Hematopoietic multipotent progenitor cell treated with erythropoietin and hydrocortisone succinate and interleukin-3 and kit ligand, for 8 days (in vitro differentiated cells): ENCODE measurements at regions not wholly inside any gene's neighbourhood (a gene's known extent, or its start where the extent isn't known, plus 50 kb on each side); places are given as distances from the start of the nearest gene placed in this dataset.
"Not testable (repeated sequence)": the region's sequence is repeated elsewhere in the genome, so short reads cannot be mapped to it uniquely, and the experiment has no call there.

Experiments
- DNase-seq: peaks from one replicate; pipeline ENCODE4 v3.0.0-alpha.2; 2015

DNA sequence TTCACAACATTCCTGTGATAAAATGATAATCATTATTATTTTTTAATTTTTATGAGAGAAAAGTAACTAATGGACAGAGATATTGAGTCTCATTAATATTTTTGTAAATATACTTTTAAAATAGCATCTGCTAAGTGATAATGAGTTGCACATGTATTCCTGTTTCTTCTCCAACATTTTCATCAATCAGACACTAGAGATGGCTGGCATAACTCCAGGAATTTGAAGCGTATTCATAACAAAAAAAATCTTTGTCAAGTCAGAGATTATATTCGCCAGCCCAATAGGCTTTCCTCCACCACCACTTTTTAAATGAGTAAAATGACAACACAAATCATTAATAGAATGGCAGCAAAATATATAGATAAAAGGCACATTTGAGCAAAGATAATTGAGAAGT is 524.0 kb upstream of the KCND2 start:
- DNase-seq, result no peak

DNA sequence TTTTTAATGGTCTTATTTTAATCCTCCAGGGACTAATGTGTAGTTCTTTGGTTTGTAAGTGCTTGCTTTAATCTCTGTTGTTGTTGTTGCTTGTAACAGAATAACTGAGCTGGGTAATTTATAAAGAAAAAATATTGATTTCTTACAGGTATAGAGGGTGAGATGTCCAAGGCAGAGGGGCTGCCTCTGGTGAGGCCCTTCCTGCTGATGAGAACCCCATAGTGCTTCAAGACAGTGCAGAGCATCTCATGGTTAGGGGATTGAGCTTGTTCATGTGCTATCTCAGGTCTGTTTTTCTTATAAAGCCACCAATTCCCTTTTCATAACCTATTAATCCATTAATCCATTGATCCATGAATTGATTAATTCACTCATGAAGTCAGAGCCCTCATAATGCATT is 516.3 kb upstream of the KCND2 start:
- no peak for DNase-seq

DNA sequence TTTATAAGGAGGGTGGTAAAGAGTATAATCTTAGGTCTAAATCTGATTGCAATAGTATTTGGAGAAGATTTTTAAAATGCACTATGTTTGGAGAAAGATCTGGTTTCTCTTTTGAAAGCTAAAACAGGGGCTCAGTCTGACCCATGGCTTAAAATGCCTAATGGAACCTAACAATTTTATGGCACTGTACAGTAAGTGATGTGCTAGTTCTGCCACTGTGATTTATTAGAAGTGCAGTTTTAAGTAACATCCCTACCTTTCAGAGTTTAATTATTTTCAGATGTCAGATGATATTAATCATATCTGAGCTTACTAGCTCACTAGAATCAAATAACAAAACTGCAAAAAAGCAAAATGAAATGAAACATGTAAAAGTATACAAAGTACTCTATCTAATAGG is 514.7 kb upstream of the KCND2 start:
- no peak for DNase-seq

DNA sequence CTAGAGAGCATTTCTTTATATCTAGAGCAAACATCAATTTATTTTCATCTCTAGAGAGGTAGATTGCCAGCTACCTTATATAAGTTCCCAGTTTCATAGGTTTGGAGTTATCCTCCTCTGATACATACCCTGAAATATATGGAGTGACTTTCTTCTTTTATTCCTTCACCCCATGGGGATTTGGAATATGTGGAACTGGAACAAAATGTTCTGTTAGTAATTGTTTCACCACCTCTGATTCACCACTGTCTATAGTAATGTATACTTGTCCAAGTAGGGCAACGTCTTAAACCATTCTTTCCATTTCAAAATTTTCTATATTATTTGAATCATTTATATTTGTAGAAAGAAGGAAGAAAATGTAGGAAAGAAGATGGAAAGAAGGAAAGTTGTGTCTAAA is 511.2 kb upstream of the KCND2 start:
- DNase-seq, result no peak

DNA sequence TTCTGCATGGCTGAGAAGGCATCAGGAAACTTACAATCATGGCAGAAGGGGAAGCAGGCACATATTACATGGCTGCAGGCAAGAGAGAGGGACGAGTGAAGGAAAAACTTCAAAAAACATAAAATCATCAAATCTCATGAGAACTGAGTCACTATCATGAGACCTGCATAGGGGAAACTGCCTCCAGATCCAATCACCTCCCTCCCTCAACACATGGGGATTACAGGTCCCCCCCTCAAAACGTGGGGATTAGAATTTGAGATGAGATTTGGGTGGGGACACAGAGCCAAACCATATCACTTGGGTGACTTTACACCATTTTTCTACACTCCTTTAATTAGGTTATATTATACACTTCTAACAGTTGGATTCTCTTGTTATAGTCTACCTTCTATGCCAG is 490.7 kb upstream of the KCND2 start:
- DNase-seq, result no peak

DNA sequence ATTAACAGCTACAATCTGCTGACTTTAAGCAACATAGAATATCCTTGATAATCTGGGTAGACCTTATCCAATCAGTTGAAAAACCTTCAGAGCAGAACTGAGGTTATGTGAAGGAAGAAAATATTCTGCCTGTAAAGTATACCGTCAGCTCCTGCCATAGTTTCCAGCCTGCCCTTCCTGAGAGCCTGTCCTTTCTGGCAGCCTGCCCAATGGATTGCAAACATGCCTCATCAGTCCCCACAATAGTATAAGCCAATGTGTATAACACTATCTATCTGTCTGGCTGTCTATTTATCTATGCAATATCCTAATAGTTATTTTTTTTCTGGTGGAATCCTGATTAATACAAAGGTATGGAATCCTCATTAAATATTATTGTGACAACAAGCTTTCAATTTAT is 489.2 kb upstream of the KCND2 start:
- DNase-seq, result no peak

DNA sequence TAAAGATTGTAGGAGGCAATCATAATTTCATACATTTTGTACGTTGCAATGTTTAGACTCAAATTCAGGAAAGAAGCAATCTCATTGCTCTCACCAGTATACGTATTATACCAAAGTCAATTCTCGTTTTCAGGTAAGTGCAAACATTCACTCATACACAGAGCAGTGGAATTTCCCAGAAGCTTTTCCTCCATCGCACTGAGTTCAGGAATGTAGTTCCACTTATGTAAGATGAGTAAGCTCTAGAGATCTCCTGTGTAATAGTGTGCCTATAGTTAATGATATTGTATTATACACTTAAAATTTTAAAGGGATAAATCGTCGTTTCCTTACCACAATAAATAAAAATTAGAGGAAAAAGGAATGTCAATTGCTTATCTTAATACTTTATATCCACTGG is 470.8 kb upstream of the KCND2 start:
- no peak for DNase-seq

DNA sequence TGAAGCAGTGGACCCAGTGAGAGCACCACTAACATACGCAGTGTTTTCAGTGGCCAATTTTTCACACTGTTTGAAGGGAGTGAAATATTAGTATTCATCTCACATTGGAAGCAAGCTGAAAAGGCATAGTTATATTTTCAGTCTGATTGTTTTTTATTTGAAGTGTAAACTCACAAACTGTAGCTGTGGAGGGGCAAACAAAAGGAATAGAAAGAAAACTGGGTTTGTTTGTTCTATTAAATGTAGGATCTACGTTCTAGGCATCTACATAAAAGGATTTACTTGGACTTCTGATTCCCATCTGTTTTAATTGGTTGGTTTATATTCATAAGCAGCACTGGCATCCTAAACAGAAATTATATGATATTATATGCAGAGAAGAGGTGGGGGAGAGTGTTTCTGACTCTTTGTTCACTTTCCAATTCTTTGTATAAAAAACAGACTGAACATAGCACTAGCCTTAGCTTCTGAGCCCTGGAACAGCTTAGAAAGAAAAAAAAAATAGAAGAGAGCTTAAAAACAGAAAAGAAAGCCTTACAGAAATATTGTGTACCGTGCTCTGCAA is 447.8 kb upstream of the KCND2 start:
- DNase-seq, result no peak

DNA sequence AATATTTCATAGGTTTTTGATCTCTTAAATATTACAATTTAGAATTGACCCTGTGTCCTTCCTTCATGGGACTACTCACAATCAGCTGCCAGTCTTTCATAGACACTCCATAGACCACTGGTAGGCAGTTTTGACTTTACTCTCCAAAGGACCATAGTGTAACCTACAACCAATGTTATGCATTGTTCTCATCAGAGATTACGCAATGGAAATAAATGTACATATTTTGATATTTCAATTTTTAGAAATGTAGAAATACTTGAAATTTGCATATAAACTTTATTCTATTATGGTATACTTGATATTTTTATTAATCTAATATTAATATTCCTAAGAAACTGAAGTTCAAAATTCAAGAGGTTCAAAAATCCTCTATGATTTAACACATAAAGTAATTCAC is 446.4 kb upstream of the KCND2 start:
- DNase-seq, result no peak

DNA sequence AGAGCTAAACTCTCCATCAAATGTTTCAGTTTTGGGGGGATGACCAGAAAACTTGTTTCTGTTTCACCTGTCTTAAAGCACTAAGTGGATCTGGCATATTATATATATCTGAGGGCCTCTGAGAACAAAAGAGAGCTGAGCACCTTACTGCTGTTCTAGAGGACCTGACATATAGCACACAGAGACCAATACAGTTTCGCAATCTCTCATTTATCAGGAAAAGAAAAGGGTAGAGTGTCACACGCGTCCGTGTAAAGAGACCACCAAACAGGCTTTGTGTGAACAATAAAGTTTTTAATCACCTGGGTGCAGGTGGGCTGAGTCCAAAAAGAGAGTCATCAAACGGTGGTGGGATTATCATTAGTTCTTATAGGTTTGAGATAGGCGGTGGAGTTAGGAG is 434.5 kb upstream of the KCND2 start:
- no peak for DNase-seq

DNA sequence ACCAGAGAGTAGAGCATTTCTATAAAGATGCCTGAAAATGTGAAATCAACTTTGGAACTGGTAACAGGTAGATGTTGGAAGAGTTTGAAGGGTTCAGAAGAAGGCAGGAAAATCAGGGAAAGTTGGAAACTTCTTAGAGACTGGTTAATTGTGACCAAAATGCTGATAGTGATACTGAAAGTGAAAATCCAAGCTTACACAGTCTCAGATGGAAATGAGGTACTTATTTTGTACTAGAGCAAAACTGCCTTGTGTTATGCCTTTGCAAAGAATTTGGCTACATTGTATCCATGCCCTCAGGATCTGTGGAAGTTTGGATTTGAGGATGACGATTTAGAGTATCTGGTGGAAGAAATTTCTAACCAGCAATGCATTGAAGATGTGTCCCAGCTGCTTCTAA is 430.6 kb upstream of the KCND2 start:
- no peak for DNase-seq

DNA sequence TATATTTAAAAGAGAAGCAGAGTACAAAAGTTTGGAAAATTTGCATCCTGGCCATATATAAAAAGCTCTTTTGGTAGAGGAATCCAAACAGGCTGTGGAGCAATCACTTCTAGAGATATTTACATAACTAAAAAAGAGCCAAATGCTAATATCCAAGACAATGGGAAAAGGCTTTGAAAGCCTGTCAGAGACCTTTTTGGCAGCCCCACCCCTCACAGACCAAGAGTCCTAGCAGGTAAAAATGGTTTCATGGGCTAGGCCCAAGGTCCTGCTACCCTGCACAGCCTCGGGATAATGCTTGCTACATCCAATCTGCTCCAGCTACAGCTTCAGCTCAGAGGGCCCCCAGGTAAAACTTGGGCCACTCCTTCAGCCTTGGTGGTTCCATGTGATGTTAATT is 430.2 kb upstream of the KCND2 start:
- no peak for DNase-seq

DNA sequence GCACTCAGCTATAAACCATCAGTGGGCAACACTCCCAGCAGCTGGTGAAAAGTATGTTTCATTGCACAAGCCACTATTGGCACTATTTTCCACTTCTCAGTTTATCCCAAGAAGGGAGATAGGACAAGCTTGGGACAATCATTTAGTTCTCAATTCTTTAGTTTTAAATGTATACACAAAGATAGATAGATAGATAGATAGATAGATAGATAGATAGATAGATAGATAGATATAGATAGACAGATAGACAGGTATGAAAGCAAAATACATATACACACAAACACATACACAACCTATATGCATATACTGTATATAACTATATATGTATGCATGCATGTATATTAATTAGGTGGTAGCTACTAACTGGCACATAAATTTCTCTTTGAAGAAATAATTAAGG is 411.6 kb upstream of the KCND2 start:
- no peak for DNase-seq

DNA sequence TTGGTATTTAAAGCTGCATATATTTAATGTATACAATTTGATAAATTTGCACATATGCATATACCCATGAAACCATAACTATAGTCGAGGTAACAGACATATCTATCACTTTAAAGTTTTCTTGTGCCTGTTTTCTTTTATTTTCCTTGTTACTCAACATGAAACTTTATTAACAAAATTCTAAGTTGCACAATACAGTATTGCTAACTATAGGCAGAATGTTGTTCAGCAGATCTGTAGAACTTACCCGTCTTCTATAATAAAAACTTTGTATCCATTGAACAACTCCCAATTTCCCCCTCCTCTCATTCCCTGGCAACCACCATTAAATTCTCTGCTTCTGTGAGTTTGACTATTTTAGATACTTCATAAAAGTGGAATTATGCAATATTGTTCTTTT is 404.6 kb upstream of the KCND2 start:
- no peak for DNase-seq

DNA sequence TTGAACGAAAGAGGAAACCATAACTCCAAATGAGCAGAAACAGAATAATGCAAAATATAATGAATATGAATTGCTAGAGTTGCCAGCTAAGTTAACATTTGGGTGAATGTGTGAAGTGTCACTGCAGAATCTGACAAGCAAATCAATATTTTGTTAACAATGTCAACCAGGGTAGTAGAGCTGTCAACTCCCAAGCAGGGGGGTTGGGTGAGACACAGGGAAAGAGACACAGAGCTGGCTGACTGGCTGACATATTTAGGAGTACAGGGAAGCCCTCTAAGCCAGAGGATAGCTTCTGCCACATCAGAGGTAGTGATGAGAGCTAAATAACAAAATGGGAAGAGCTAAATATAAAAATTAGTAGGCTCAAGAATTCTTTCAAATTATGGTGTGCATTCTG is 393.1 kb upstream of the KCND2 start:
- no peak for DNase-seq

DNA sequence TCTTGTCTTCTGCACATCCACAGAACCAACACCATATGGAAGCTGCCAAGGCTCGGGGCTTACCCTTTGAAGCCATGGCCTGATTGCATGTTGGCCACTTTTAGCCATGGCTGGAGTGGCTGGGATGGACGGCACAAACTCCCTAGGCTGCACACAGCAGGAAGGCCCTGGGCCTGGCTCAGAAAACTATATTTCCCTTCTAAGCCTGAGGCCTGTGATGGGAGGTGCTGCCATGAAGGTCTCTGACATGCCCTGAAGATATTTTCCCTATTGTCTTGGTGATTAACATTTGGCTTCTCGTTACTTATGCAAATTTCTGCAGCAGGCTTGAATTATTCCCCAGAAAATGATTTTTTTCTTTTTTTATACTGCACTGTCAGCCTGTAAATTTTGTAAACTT is 387.0 kb upstream of the KCND2 start:
- DNase-seq, result no peak

DNA sequence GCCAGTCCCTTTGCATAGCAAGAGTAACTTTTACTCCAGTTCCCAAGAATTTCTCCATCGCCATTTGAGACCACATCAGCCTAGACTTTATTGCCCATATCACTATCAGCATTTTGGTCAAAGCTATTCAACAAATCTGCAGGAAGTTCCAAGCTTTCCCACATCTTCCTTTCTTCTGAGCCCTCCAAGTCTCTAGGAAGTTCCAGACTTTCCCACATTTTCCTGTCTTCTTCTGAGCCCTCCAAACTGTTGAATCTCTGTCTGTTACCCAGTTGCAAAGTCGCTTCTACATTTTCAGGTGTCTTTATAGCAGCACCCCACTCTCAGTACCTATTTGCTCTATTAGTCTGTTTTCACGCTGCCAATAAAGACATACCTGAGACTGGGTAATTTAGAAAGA is 386.4 kb upstream of the KCND2 start:
- DNase-seq, result not testable (repeated sequence)

DNA sequence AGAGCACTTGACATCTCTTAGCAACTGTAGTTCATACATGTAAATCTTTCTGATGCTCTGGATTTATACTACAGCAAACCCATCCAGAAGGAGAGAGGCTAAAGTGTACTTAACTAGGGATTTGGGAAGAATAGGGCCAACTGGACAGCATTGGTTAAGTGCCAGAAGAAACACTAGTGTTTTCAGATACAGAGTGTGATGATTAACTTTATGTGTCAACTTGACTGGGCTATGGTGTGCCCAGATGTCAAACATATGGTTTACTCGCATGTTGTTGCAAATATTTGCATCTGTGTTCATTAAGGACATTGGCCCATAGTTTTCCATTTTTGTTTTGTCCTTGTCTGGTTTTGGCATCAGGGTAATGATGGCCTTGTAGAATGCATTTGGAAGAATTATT is 384.7 kb upstream of the KCND2 start:
- DNase-seq, result no peak

DNA sequence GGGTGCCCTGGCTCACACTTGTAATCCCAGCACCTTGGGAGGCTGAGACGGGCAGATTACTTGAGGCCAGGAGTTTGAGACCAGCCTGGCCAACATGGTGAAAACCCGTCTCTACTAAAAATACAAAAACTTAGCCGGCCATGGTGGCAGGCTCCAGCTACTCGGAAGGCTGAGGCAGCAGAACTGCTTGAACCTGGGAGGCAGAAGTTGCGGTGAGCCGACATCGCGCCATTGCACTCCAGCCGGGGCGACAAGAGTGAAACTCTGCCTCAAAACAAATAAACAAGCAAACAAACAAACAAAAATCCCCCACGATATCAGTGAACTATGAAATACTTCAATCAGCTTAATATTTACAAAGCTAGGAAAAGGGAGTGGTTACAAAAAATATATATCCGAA is 382.3 kb upstream of the KCND2 start:
- DNase-seq, result no peak

DNA sequence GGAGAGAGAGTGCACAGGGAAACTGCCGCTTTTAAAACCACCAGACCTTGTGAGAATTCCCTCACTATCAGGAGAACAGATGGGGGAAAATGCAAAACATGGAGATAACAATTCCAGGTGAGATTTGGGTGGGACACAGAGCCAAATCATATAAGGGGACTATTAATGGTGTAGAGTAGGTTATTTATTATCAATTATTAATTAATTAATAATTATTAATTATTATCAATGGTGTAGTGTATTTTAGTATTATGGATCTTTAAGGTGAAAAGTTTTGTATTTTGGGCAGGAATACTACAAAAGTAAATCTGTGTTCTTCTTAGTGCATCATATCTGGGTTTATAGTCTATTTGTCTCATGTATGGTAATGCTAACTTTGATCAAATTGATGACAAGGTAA is 377.7 kb upstream of the KCND2 start:
- no peak for DNase-seq

DNA sequence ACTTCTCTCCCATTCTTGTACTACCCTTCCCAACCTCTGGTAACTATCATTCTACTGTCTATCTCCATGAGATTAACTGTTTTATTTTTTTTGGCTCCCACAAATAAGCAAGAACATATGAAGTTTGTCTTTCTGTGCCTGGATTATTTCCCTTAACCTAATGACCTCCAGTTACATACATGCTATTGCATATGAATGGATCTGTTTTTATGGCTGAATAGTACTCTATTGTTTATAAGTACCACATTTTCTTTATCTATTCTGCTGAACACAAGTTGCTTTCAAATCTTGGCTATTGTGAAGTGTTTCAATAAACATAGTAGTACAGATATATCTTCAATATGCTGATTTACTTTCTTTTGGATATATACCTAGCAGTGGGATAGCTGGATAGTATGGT is 376.6 kb upstream of the KCND2 start:
- DNase-seq, result no peak

DNA sequence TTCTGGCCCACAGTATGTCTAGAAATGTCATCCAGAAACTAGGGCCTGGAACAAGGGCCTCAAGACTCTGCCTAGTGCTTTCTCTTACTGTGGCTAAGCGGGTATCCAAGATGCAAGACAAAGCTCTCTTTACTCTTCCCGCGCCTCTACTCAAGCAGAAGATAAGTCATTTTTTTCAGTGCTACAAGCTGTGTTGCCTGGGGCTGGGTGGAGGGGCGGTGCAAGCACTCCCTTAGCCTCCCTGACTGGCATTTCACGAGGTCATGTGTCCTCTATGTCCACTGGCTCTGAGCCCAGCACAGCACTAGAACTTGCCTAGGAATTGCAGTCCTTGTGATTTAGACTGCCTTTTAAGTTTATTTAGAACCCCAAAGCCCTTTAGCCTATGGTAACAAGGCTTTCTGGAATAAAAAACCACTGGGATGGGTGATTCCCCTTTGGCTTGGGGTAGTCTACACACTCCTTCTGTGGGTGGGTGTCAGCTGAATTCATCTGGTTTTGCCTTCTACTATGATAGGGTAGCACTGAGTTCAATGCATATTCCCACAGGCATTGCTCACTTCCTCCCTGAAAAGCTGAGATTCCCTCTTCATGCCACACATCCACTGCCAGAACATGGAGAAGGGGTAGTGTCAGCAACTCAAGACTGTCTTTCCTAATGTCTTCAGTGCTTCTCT is 371.8 kb upstream of the KCND2 start:
- no peak for DNase-seq

DNA sequence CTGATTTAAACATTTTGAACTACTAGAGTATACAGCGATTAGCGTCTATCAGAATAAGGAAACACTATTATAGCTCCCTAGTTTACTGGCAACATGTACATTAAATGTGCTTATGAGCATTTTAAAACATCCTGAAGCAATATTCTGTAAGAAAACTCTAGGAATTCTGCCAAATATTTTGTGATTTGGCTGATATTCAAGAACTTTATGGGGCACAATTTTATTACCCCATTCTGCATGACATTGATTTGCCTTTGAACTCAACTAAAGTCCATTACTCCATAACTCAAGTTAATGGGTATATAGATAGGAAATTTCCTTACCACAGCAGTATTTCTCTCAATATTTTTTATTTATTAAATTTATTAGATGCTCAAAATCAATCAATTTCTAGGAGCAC is 369.9 kb upstream of the KCND2 start:
- no peak for DNase-seq

DNA sequence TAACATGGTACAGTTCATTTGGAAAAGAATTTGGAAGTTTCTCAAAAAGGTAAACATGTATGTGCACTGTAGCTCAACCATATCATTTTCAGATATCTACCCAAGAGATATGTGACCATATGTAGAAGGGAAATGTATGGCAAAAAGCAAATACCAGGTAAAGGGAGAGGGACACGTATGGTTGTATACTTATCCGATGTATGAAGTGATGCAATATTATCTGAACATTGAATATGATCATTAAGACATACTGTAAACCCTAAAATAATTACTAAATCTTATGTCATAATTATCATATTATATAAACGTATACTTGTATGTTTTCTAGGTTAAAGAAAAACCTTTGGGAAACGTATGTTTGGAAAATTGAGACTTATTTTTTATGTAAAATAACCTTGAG is 367.5 kb upstream of the KCND2 start:
- no peak for DNase-seq

DNA sequence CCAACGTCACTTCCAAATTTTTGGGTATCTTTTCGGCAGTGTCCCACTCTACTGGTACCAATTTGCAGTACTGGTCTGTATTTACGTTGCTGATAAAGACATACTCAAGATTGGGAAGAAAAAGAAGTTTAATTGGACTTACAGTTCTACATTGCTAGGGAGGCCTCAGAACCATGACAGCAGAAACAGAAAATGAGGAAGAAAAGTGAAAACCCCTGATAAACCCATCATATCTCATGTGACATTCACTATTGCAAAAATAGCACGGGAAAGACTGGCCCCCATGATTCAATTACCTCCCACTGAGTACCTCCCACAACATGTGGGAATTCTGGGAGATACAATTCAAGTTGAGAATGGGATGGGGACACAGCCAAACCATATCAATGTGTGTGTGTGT is 364.0 kb upstream of the KCND2 start:
- DNase-seq, result no peak

DNA sequence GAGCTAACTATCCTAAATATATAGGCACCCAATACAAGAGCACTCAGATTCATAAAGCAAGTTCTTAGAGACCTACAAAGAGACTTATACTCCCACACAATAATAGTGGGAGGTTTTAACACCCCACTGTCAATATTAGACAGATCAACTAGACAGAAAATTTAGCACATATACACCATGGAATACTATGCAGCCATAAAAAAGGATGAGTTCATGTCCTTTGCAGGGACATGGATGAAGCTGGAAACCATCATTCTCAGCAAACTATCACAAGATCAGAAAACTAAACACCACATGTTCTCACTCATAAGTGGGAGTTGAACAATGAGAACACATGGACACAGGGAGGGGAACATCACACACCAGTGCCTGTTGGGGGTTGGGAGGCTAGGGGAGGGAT is 358.9 kb upstream of the KCND2 start:
- DNase-seq, result not testable (repeated sequence)
